HG02642 (cell line): ENCODE measurements at regions not wholly inside any gene's neighbourhood (a gene's known extent, or its start where the extent isn't known, plus 50 kb on each side); places are given as distances from the start of the nearest gene placed in this dataset.
"Not testable (repeated sequence)": the region's sequence is repeated elsewhere in the genome, so short reads cannot be mapped to it uniquely, and the experiment has no call there.

Experiments
- ATAC-seq: cut with Tn5 transposase; IDR thresholded peaks from one replicate; pipeline ENCODE4 v1.9.1; 2021; ENCODE audit warnings: mild to moderate bottlenecking; ENCODE audit not compliant: unreplicated experiment, poor library complexity

DNA sequence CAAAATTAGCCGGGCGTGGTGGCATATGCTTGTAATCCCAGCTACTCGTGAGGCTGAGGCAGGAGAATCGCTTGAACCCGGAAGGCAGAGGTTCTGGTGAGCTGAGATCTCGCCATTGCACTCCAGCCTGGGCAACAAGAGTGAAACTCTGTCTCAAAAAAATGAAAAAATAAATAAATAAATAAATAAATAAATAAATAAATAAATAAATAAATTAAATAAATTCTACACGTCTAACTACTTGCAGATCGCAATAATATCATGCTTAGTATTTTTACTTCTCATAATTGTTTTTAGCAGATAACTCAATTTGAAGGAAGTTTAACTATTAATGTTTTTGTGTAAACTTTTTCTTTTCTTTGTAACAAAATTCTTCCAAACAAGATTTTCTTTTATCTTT is 234.0 kb upstream of the NRIP1 start:
- not testable (repeated sequence) for ATAC-seq

DNA sequence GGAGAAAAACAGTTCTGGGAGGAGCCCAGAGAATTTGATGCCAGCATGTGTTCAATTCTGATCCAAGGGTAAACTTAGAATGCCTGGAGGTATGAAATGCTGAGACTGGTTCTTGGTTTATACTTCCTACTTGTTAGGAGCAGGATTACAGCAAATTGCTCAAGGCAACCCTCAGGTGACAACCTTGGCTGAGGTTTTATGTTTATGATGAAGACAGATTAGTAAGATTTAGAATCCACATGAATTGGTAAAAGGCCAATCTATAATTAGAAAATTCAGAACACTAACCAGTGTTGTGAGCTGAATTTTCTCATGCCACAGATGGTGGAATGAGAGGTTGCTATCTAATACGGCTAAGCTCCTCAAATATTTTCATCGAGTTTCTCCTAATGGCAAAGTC is 235.3 kb upstream of the NRIP1 start:
- no peak for ATAC-seq

DNA sequence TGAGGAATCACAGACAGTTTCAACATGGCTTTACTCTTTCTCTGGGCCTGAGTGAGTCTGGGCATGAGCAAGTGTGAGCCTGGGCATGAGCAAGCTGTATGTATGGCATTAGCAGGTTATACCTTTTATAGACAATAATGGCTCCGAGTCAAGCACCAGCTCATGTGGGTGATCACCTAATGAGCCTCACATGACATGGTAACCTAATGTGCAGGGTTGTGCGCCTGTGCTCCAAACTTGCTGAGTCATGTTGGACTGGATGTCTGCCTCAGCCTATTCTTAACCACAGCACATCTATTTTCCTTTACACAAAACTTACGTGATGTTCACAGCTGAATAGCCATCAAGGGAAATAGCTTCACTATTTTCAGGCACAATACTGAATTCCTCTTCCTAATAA is 236.2 kb upstream of the NRIP1 start:
- ATAC-seq, result no peak

DNA sequence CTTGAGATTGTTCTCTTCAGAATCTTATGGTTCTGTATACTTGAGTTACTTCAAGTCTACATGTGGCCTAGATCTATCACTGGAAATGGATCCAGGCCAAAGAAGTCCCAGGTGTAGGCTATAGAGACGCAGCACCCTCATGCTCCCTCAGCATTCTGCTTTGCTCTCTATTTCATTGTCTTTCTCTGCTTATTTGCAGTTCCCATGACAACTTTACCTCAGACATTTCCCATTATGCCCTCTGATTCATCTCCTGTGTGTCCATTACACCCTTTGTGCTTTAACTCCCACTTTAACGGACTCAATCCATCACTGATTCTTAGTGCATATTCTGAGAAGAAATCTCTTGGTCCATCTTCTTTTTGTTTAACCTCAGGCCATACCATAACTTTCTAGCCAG is 236.9 kb upstream of the NRIP1 start:
- no peak for ATAC-seq

DNA sequence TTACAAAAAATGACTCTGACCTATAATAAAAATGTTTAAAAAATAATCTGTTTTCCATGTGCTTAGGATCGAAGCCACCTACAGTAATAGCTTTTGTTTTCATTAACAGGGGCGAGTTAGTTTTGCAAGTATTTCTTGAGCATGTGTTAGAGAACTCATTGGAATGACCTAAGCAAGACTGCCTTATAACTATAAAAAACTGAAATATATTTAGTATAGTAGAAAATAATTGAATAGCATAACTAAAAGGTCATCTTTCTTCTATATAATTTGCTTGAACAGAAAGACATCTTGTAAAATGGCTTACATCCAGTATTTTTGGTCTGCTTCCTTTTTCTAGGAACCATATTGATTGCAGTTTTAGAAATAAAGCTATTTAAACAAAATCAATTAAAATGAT is 241.5 kb upstream of the NRIP1 start:
- ATAC-seq, result no peak

DNA sequence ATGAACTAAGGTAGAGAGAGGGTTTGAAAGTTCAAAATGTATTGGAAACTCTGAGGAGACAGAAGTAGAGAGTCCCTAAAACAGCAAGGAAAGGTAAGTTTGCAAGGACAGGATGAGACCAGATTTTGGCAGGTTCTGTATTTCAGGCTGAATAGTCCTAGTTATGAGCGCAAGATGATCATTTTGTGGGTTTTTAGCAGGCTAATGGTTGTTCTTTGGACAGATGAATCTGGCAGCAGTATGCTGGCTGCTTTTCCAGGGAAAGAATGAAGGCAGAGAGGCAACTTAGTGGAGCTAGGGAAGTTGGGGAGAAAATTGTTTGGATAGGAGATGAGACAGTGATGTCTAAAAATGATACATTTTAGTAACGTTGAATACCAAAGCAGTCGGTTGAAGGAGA is 243.5 kb upstream of the NRIP1 start:
- no peak for ATAC-seq

DNA sequence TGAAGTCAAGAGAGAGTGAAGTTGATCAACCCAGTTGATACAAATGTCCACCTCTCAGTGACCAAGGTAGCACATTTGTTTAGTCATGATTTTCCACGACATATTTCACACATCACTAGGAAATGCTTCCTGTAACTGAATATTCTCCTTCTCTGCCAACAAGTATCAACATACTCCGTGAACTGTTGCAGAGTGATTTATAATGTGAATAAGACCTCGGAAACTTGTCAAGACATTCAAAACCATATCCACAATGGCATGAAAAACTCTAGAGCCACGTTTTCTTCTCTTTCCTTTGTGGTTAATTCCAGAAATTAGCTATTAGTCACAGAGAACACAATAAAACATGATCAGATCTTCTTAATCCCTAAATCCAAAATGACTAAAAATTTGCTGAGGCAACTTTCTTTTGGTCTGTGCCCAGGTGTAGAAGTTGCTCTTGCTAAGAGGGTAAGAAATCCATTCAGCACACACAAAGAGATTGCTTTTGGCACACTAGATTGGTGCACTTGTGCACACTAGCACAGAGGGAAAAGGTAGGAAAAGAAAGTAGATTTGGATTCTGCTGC is 244.3 kb upstream of the NRIP1 start:
- ATAC-seq, result no peak

DNA sequence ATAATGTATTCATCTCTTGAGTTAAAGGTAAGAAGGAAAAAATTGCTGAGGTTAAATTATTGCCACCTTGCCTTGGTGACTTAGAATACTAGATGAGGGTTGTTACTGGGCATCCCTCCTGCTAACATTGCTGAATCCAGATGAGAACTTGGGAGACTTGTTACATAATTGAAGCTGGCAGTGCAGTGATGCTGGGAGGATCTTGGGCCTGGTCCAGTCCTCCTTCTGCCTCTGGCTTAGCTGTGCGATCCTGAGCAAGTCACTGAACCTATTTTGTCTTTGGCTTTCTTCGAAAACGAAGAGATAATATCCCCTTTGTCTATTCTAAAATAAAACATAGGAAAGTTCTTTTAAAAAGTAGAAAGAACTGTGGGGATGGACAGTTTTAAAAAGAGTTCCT is 244.9 kb upstream of the NRIP1 start:
- no peak for ATAC-seq

DNA sequence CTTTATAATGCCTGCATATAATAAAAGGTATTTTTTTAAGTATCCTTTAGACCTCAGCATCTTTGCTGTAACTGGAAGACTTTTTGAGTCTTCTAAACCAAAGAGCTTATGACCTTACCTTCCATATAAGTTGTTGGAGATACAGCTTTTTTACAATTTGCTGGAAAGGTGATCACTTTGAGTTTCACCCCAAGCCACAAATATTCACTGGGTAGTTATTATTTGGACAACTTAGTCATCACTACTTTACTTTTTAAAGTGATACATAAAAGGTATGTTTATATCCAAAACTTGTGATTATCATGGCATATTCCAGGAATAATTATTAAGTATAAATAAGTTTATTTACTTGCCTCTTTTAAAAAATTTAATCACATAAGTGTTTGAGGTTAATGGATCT is 246.7 kb upstream of the NRIP1 start:
- ATAC-seq, result no peak

DNA sequence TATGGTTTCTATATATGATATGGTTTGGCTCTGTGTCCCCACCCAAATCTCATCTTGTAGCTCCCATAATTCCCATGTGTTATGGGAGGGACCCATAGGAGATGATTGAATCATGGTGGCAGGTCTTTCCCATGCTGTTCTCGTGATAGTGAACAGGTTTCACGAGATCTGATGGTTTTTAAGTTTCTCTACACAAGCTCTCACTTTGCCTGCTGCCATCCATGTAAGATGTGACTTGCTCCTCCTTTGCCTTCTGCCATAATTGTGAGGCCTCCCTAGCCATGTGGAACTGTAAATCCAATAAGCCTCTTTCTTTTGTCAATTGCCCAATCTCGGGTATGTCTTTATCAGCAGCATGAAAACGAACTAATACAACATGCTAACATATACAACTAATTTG is 252.2 kb upstream of the NRIP1 start:
- not testable (repeated sequence) for ATAC-seq

DNA sequence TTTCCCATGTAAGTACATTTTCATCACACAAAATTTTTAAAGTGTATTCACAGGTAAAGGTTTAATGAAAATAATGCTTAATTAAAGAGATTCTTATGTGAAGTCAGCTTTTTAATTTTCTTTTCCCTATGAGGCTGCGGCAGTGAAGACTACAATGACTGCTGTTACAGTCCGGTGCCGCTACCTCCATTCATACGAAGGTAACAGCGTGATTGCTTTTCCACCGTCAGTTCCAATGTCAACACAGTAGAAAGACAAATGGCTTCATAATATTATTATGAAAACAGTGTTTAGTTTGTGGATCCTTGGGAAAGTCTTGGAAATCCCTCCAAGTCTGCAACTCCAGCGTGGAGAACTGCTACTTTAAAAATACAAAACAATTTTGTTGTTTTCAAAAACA is 254.9 kb upstream of the NRIP1 start:
- no peak for ATAC-seq

DNA sequence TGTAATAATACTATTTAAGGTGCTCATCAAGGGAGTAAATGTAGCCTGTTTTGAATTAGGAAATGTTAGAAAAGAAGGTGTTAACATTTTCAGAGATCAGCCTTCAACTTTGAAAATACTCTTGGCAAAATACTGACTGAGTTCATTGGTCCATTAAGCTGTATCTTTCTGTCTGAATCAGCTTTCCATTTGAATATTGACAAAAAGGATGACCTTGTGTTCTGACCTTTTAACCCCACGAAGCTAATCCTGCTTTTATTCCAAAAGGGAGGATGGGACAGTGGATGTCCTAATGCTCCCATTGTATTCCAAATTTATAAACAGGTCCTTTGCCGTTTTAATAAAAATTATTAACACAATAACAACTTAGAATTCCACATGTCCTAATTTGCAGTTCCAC is 259.7 kb upstream of the NRIP1 start:
- no peak for ATAC-seq

DNA sequence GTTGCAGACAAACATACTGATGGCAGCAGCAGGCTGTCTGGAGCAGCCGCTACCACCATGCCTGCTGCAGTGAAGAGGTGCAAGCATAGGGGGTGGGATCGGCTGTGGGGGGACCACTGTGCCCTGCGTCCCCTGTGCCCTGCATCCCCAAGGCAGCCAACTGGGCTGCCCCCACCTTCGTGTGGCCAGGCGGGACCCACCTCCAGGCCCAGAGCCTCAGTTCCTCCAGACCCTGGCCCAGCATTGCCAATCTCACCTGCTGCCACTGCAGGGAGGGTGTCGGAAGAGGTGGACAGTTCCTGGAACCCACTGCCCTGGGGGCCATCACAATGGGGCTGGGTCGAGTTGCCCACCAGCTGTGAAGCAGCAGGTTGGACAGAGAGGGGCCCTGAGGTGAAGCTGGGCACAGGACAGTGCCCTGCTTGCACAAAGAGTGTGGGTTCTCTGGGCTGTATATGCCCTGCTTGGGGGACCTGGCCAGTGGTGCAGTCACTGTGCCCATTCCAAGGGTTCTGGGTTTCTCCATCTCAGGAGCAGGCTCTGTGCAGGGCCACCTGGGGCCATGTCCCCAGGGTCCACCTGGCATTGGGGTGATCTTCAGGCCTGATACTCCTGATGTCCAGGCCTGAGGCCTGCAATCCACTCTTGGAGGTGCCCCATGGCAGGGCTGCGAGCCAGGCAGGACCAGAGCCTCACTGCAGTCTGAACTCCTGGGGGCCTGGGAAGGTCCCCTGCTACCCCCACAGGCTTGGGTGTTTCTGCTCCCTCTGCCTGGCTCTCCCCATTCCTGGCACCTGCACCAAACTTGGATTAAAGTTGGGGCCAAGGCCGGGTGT is 261.4 kb upstream of the NRIP1 start:
- no peak for ATAC-seq

DNA sequence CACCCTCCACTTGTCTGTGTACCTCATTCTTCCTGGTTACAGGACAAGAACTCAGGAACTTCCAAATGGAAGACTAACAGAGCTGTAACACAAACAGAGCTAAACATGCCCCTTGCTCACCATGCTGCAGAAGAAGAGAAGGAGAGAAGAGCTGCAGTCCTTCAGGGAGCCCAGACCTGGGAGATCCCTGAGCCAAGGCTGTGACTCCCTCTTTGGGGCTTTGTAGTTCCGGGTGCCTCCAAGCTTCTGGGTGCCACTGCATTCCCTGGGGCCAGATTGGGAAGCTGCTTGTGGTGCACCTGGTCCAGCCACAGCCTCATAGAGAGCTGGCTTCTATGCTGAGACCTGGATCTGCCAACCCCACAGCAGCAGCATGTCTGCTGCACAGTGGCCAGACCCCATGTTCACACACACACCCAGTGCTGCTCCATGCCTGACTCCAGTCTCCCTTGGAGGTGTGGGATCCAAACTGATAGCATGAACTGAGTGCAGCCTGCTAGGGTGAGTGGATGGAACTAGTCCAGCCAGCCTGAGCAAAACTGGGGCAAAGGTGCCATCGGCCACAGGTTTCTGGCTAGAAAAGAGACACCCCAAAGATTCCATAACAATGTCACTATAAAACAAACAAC is 263.0 kb upstream of the NRIP1 start:
- no peak for ATAC-seq

DNA sequence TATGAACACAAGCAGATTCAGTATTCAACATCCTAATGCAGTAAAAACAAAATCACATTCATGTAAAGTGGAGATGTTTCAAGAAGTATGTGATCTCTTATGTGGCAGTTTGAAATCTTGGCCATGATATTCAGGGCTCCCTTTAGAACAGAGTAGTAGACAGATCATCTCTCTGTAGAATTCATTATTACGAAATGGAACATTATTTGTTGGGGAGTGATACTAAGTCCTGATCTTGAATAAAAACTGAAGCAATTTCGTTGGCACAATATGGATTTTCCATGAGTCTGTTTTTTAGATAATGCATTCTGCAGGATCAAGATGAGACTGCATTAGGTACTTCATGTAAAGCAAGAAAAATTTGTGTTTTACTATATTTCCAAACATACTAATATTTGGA is 264.4 kb upstream of the NRIP1 start:
- ATAC-seq, result no peak

DNA sequence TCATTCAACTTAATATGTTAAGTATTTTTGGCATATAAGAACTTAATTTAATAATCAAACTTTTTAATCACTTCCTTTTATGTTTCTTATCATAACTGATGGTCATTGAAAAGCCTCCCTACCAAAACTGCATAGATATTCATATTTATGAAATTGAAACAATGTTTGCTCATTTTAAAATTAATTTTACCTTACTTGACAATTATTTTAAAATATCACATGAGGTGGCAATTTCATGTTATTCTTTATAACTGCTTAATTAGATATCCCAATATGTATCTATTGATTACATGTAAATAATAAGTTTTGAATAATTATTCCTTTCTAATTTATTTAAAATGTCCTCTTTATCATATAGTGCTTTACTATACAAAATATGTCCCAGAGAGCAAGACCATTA is 266.1 kb upstream of the NRIP1 start:
- no peak for ATAC-seq

DNA sequence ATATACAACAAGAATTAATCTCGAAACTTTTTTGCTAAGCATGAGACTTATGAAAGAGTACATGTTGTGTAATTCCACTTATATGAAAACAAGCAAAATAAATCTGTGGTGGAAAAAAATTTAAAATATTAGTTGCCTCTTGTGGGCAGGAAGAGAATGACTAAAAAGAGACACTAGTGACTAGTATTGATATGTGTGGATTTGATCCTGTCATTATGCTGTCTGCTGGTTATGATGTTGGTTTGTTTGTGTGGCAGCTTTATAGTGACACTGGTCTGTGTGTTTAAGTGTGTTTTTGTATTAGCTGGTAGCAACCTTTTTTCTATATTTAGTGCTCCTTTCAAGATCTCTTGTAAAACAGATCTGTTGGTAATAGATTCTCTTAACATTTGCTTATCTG is 267.8 kb upstream of the NRIP1 start:
- no peak for ATAC-seq

DNA sequence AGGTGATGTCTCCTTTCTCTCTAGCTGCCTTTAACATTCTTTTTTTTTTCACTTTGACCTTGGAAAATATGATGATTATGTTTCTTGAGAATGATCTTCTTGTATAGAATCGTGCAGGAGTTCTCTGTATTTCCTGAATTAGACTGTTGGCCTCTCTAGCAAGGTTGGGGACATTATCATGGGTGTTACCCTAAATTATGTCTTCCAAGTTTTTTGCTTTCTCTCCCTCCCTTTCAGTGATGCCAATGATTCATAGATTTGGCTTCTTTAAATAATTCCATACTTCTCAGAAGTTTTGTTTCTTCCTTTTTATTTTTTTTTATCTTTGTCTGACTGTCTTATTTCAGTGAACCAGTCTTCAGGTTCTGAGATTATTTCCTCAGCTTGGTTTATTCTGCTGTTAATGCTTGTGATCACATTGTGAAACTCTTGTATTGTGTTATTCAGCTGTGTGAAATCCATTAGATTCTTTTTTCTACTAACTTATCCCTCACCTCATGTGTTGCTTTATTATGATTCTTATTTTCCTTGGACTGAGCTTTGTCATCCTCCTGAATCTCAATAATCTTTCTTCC is 268.4 kb upstream of the NRIP1 start:
- ATAC-seq, result no peak

DNA sequence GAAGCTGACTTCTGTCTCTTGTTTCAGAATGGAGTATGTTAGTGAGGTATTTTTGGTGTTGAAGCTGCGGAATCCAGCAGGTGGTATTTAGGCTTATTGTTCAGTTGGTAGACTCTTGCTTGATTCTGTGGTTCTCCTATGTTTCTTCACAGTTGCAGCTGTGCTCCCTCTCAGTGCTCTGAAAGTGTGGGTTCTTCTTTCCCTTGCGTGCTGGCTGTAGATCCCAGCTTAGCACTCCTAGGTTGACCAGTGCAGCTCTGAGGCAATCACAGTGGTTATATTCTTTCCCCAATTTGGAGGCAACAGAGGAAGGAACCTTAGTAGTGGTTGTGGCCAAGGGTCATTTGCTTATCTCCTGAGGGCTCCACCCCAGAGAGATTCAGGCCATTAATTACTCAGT is 269.2 kb upstream of the NRIP1 start:
- ATAC-seq, result no peak

DNA sequence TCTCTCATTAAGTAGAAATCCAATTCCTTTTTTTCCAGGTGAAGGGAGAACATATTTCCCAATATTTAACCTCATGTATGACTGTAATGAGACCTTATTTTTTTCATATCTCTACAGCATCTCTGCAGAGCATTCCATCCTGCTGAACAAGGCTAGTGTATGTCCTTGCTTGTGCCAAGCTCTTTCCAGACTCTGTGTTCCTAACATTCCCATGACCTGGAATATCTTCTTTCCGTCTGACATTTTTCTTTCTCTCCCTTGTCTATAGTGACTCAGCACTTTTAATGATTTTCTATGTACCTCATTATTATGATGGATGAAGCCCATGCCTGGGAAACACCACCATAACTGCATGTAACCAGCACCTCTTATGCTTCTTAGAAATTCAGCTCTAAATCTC is 278.3 kb upstream of the NRIP1 start:
- no peak for ATAC-seq

DNA sequence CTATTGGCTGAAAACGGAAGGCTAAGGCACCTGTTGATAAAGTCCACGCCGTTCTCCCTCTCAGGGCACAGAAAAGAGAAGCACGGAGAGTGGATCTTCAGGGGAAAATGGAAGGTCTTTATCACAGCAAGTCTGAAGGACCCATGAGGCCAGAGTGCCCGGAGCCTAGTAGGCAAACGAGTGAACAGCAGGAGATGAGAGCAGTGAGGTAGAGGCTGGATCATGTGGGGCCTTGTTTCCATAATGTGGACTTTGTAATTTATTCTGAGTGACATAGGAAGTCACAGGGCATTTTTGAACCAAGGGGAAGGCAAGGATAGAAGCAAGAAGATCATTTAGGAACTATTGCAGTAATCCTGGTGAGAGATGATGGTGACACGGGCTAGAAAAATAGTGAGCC is 287.2 kb upstream of the NRIP1 start:
- no peak for ATAC-seq

DNA sequence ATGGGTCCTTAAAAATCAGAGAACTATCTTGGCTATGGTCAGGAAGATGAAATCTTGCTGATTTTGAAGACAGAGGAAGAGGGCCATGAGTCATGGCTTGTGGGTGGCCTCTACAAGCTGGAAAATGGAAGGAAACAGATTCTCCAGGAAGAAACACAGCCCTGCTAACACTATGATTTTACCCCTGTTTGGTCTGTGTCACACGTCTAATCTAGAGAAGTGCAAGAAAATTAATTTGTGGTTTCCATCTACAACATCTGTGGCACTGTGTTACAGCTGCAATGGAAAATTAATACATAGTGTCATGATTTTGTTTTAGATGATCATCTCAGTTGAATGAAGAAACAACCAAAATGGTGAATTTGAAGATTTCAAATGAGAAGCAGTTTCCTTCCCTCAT is 288.7 kb upstream of the NRIP1 start:
- ATAC-seq, result no peak
